Gastrocnemius medialis (tissue), 4 donors: ENCODE measurements at regions not wholly inside any gene's neighbourhood (a gene's known extent, or its start where the extent isn't known, plus 50 kb on each side); places are given as distances from the start of the nearest gene placed in this dataset.

Experiments used
- ATAC-seq, 2 donors: fragments of 150-250 bp; one replicate each; pipeline ENCODE4 v1.9.1; 2016
- DNase-seq, 2 donors: peaks; one replicate each; pipeline ENCODE4 v3.0.0-alpha.2; 2019
- H3K27ac ChIP-seq, 4 donors: fragments of 200-600 bp; sonication (generic); 1 replicate in 1 of 4; 2 replicates in 3 of 4; pipeline ENCODE4 v1.5.1; 2016 to 2018; ENCODE audit warnings: mild to moderate bottlenecking in 2 of 4, moderate library complexity in 1 of 4
- H3K27me3 ChIP-seq, 3 donors: fragments of 200-600 bp; sonication (generic) in 2 of 3; 1 replicate in 1 of 3; 2 replicates in 2 of 3; pipeline versions ENCODE4 v1.5.1 to v1.6.0; 2016 to 2019; ENCODE audit warnings: mild to moderate bottlenecking in 1 of 3, moderate library complexity in 1 of 3
- H3K36me3 ChIP-seq, 2 donors: fragments of 200-600 bp; sonication (generic) in 1 of 2; one replicate each; pipeline ENCODE4 v1.5.1; 2017 to 2018
- H3K4me1 ChIP-seq, 2 donors: fragments of 200-600 bp; sonication (generic) in 1 of 2; one replicate each; pipeline ENCODE4 v1.5.1; 2016 to 2017; ENCODE audit warnings: mild to moderate bottlenecking in 2 of 2
- H3K4me3 ChIP-seq, 4 donors: fragments of 200-600 bp; sonication (generic) in 3 of 4; 1 replicate in 1 of 4; 2 replicates in 3 of 4; pipeline ENCODE4 v1.5.1; 2016 to 2019; ENCODE audit warnings: mild to moderate bottlenecking in 2 of 4
- H3K9me3 ChIP-seq, 3 donors: fragments of 200-600 bp; sonication (generic) in 2 of 3; 1 replicate in 1 of 3; 2 replicates in 2 of 3; pipeline ENCODE4 v1.5.1; 2016 to 2019
- CTCF ChIP-seq, 5 experiments: fragments of 450-650 bp in 3 of 5; fragments of 200-600 bp in 2 of 5; sonication (generic) in 2 of 5; IDR thresholded peaks in 4 of 5; conservative IDR thresholded peaks in 1 of 5; 1 replicate in 4 of 5; 2 replicates in 1 of 5; pipeline ENCODE4 v1.5.1; 2016 to 2019; ENCODE audit warnings: antibody characterized with exemption in 5 of 5, mild to moderate bottlenecking in 3 of 5, moderate library complexity in 3 of 5
- POLR2A ChIP-seq, 2 donors: fragments of 450-650 bp; IDR thresholded peaks; one replicate each; pipeline ENCODE4 v1.6.1; 2017; ENCODE audit warnings: antibody characterized with exemption in 2 of 2, mild to moderate bottlenecking in 2 of 2, moderate library complexity in 2 of 2
- in situ Hi-C, 4 donors: fragments of 200-750 bp; cut with MboI; loops; one replicate each; pipeline versions ENCODE4 v1.15.0 to v1.8.0; 2017; ENCODE audit warnings: low sequenced_read_pairs in 4 of 4
- intact Hi-C: fragments of 100-400 bp; cut with DNase I; formaldehyde crosslinking; loops from one replicate; pipeline ENCODE4 v1.15.1; 2023; ENCODE audit warnings: low total_unique reads

DNA sequence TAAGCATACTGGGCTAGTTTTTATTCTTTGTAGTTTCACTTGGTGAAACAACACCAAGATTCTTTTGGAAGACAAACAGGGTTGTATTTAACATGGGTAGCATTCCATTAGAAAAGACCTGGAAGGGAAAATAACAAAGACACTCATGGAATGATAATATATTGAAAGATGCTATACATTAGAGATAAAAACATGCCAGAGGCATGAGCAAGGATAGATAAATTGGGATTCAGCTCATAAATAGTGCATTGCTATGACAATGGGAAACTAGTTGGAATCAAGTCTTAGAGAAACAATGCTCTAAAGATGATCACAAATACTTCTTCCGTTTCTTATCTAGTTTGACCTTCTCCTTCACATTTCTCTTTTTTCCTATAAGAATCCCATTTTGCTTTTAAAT is 677.4 kb downstream of the ZNF385D start:
- Histone ChIP-seq H3K9me3 (no peaks in the 10 kb centered on the region), H3K4me1 (no peaks in the 10 kb centered on the region), H3K27ac (no peak overlapping the region), H3K4me3 (no peak overlapping the region), H3K36me3 (no peaks in the 10 kb centered on the region), H3K27me3 (no peaks in the 10 kb centered on the region)
- no peak for TF ChIP-seq CTCF (IDR thresholded peaks at IDR 0.05 in 4 of 5, conservative IDR thresholded peaks at IDR 0.05 in 1 of 5)
- TF ChIP-seq POLR2A (IDR thresholded peaks at IDR 0.05), result no peak
- no peak for ATAC-seq
- in situ Hi-C loops (no loop called here), intact Hi-C loops (no loop called here)
- DNase-seq, result no peak

DNA sequence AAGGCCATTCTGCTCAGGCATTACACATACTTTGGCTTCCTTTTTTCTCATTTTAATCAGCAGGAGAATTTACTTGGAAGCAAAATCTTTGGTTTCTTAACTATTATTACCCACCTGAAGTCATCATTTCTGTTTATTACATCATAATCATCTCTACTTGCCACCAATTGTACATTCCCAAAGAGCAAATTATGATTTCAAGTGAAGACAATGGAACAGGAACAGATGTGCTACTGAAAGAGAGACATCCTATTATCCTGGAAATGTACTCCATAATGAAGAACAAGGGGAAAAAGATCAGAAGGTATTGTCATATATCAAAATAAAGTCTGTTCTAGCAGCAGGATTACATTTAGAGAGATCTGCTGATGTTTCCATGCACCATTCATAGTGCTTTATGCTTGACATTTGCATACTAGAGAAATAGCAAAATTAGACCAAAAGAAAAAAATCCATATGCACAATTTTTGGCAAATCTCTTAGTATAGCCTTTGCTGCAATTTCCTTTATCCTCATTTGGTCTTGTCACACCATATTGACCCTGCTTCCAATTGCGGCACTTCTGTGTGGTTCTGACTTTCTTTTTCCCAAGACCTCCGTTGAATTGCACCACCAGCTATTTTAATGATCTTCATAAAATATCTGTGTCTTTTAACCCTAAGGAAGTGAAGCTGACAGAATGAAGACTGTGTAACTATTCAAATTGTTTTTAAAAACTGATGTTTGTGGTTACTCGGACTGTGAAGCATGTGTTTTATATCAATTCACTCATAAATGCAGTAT is 683.8 kb downstream of the ZNF385D start:
- intact Hi-C loops, result no loop called here

GRCh38 chr3:21062831-21063294 is 688.1 kb downstream of the ZNF385D start:
- DNase-seq, result no peak
- intact Hi-C loops (no loop called here), in situ Hi-C loops (no loop called here)
- Histone ChIP-seq H3K27me3 (no peaks in the 10 kb centered on the region), H3K9me3 (no peaks in the 10 kb centered on the region), H3K4me3 (no peak overlapping the region), H3K27ac (no peak overlapping the region), H3K36me3 (no peaks in the 10 kb centered on the region), H3K4me1 (peaks cover 0 to 4% of the 10 kb centered on the region in 2 donors)
- no peak for TF ChIP-seq CTCF (IDR thresholded peaks at IDR 0.05 in 4 of 5, conservative IDR thresholded peaks at IDR 0.05 in 1 of 5)
- TF ChIP-seq POLR2A (IDR thresholded peaks at IDR 0.05), result no peak
- ATAC-seq, result no peak

More for the DNA sequence above, 683.8 kb downstream of the ZNF385D start:
- H3K4me1 ChIP-seq, result no peaks in the 10 kb centered on the region
- H3K9me3 ChIP-seq, result no peaks in the 10 kb centered on the region
- H3K36me3 ChIP-seq, result no peaks in the 10 kb centered on the region
- no peaks in the 10 kb centered on the region for H3K27me3 ChIP-seq
- no peak overlapping the region for H3K4me3 ChIP-seq
- no peak for TF ChIP-seq POLR2A (IDR thresholded peaks at IDR 0.05)
- TF ChIP-seq CTCF (IDR thresholded peaks at IDR 0.05 in 4 of 5, conservative IDR thresholded peaks at IDR 0.05 in 1 of 5), result no peak
- H3K27ac ChIP-seq, result no peak overlapping the region
- DNase-seq (no peak), ATAC-seq (no peak)
- in situ Hi-C loops, result no loop called here

- no peak for ATAC-seq
- in situ Hi-C loops, result no loop called here
- no peak overlapping the region for H3K27ac ChIP-seq
Observed at GRCh38 chr3:21059404-21059803, 691.6 kb downstream of the ZNF385D start.

More at GRCh38 chr3:21059404-21059803, 691.6 kb downstream of the ZNF385D start:
- TF ChIP-seq CTCF (IDR thresholded peaks at IDR 0.05 in 4 of 5, conservative IDR thresholded peaks at IDR 0.05 in 1 of 5) (no peak), POLR2A (IDR thresholded peaks at IDR 0.05) (no peak)
- peaks cover 0 to 4% of the 10 kb centered on the region in 2 donors for H3K4me1 ChIP-seq
- H3K4me3 ChIP-seq, result no peak overlapping the region
- H3K9me3 ChIP-seq, result no peaks in the 10 kb centered on the region
- no peaks in the 10 kb centered on the region for H3K27me3 ChIP-seq
- H3K36me3 ChIP-seq, result no peaks in the 10 kb centered on the region
- intact Hi-C loops, result no loop called here
- no peak for DNase-seq
